NCI-H446 treated with DMSO at 0.1 percent for 48 hours (cell line): ENCODE measurements at regions not wholly inside any gene's neighbourhood (a gene's known extent, or its start where the extent isn't known, plus 50 kb on each side); places are given as distances from the start of the nearest gene placed in this dataset.
A peak's percentile ranks its signal among the peaks of the same experiment; 100 is the strongest.

Experiments used
- DNase-seq: peaks from one replicate; lab custom pipeline; 2025; lab: John Stamatoyannopoulos, UW

GRCh38 chr10:88108115-88108610 lies 244.7 kb downstream of the PTEN start:
- DNase-seq = no peak

GRCh38 chr10:88110355-88110754 lies 246.9 kb downstream of the PTEN start:
- DNase-seq = no peak

- DNase-seq = no peak
These were observed 247.4 kb downstream of the PTEN start for GRCh38 chr10:88110822-88111221.

- DNase-seq = no peak
These were observed 247.9 kb downstream of the PTEN start for GRCh38 chr10:88111294-88111693.

- DNase-seq = no peak
These were observed 249.8 kb downstream of the PTEN start for GRCh38 chr10:88113232-88113631.

- no peak for DNase-seq
These were observed 250.3 kb downstream of the PTEN start for GRCh38 chr10:88113657-88114272.

GRCh38 chr10:88114368-88114767 lies 250.9 kb downstream of the PTEN start:
- peak; percentile 27 for DNase-seq

- DNase-seq = no peak
These were observed 252.0 kb downstream of the PTEN start for GRCh38 chr10:88115407-88115806.

- no peak for DNase-seq
These were observed 252.5 kb downstream of the PTEN start for GRCh38 chr10:88115968-88116367.

- no peak for DNase-seq
These were observed 253.1 kb downstream of the PTEN start for GRCh38 chr10:88116481-88116880.

- no peak for DNase-seq
These were observed 253.7 kb downstream of the PTEN start for GRCh38 chr10:88116971-88117626.

GRCh38 chr10:88117869-88118632 lies 254.6 kb downstream of the PTEN start:
- no peak for DNase-seq

GRCh38 chr10:88118729-88119128 lies 255.3 kb downstream of the PTEN start:
- DNase-seq = no peak

- no peak for DNase-seq
These were observed 255.7 kb downstream of the PTEN start for GRCh38 chr10:88119160-88119559.

- DNase-seq = no peak
These were observed 256.6 kb downstream of the PTEN start for GRCh38 chr10:88120075-88120474.

- no peak for DNase-seq
These were observed 257.3 kb downstream of the PTEN start for GRCh38 chr10:88120599-88121333.

- DNase-seq = no peak
These were observed 257.9 kb downstream of the PTEN start for GRCh38 chr10:88121361-88121760.

GRCh38 chr10:88122145-88122544 lies 258.7 kb downstream of the PTEN start:
- no peak for DNase-seq

GRCh38 chr10:88122576-88122975 lies 259.2 kb downstream of the PTEN start:
- no peak for DNase-seq

- no peak for DNase-seq
These were observed 262.3 kb downstream of the PTEN start for GRCh38 chr10:88125766-88126165.

GRCh38 chr10:88126699-88127098 lies 263.3 kb downstream of the PTEN start:
- DNase-seq = no peak

- DNase-seq = no peak
These were observed 263.8 kb downstream of the PTEN start for GRCh38 chr10:88127269-88127668.
